ENCODE measurements at regions not wholly inside any gene's neighbourhood (a gene's known extent, or its start where the extent isn't known, plus 50 kb on each side); places are given as distances from the start of the nearest gene placed in this dataset.
"Not testable (repeated sequence)": the region's sequence is repeated elsewhere in the genome, so short reads cannot be mapped to it uniquely, and the experiment has no call there.

- not testable (repeated sequence) for ATAC-seq (ENCODE audit: insufficient read depth, low FRiP score); H3K36me3 ChIP-seq (ENCODE audit: control insufficient read depth in 4 of 4, insufficient read depth in 4 of 4, low read length in 4 of 4); H3K27ac ChIP-seq (ENCODE audit: low read depth in 1 of 2, low read length in 1 of 2); H3K9me3 ChIP-seq (ENCODE audit: control insufficient read depth in 4 of 4, insufficient read depth in 3 of 4, low read length in 3 of 4); H3K4me3 ChIP-seq; H3K9ac ChIP-seq (ENCODE audit: insufficient read depth in 1 of 2, low read length in 2 of 2); H3K4me1 ChIP-seq (ENCODE audit: control insufficient read depth in 5 of 5, insufficient read depth in 5 of 5, low read length in 5 of 5); DNase-seq; H3K27me3 ChIP-seq (ENCODE audit: control insufficient read depth in 3 of 3, insufficient read depth in 3 of 3, low read length in 2 of 3)
- 90 to 91% methylated on average over 2 of the region's 2 CpGs for WGBS, 2 donors
Measured at GRCh38 chr20:30164389-30164788, 1093.1 kb upstream of the DEFB115 start.

GRCh38 chr20:30167540-30167939 is 1089.9 kb upstream of the DEFB115 start:
- Histone ChIP-seq H3K27ac (ENCODE audit: low read depth in 1 of 2, low read length in 1 of 2) (no peak overlapping the region), H3K36me3 (ENCODE audit: control insufficient read depth in 4 of 4, insufficient read depth in 4 of 4, low read length in 4 of 4) (no peaks in the 10 kb centered on the region), H3K27me3 (ENCODE audit: control insufficient read depth in 3 of 3, insufficient read depth in 3 of 3, low read length in 2 of 3) (no peaks in the 10 kb centered on the region), H3K4me1 (ENCODE audit: control insufficient read depth in 5 of 5, insufficient read depth in 5 of 5, low read length in 5 of 5) (no peaks in the 10 kb centered on the region), H3K9ac (ENCODE audit: insufficient read depth in 1 of 2, low read length in 2 of 2) (no peak overlapping the region), H3K4me3 (no peak overlapping the region), H3K9me3 (ENCODE audit: control insufficient read depth in 4 of 4, insufficient read depth in 3 of 4, low read length in 3 of 4) (peaks cover 0 to 10% (median 0%) of the 10 kb centered on the region in 4 donors)
- DNase-seq, result no peak
- WGBS, 2 donors, result 94 to 95% methylated on average over 17 to 22 of the region's 22 CpGs
- TF ChIP-seq CTCF (IDR thresholded peaks at IDR 0.05; ENCODE audit: control extremely low read depth, extremely low read depth), result no peak
- ATAC-seq (ENCODE audit: insufficient read depth, low FRiP score), result no peak

- DNase-seq (no peak), ATAC-seq (ENCODE audit: insufficient read depth, low FRiP score) (no peak)
- WGBS, 2 donors, result 63 to 68% methylated on average over 33 to 50 of the region's 50 CpGs
- H3K9me3 ChIP-seq (ENCODE audit: control insufficient read depth in 4 of 4, insufficient read depth in 3 of 4, low read length in 3 of 4), result peaks cover 0 to 10% (median 3%) of the 10 kb centered on the region in 4 donors
- no peak overlapping the region for H3K27ac ChIP-seq (ENCODE audit: low read depth in 1 of 2, low read length in 1 of 2)
- H3K4me1 ChIP-seq (ENCODE audit: control insufficient read depth in 5 of 5, insufficient read depth in 5 of 5, low read length in 5 of 5), result no peaks in the 10 kb centered on the region
- no peak overlapping the region for H3K9ac ChIP-seq (ENCODE audit: insufficient read depth in 1 of 2, low read length in 2 of 2)
- H3K27me3 ChIP-seq (ENCODE audit: control insufficient read depth in 3 of 3, insufficient read depth in 3 of 3, low read length in 2 of 3), result no peaks in the 10 kb centered on the region
- H3K36me3 ChIP-seq (ENCODE audit: control insufficient read depth in 4 of 4, insufficient read depth in 4 of 4, low read length in 4 of 4), result no peaks in the 10 kb centered on the region
- no peak for TF ChIP-seq CTCF (IDR thresholded peaks at IDR 0.05; ENCODE audit: control extremely low read depth, extremely low read depth)
- H3K4me3 ChIP-seq, result no peak overlapping the region
Measured at GRCh38 chr20:30168025-30168799, 1089.3 kb upstream of the DEFB115 start.

GRCh38 chr20:30168800-30169138 is 1088.7 kb upstream of the DEFB115 start:
- Histone ChIP-seq H3K9me3 (ENCODE audit: control insufficient read depth in 4 of 4, insufficient read depth in 3 of 4, low read length in 3 of 4) (peaks cover 0 to 10% (median 3%) of the 10 kb centered on the region in 4 donors), H3K27me3 (ENCODE audit: control insufficient read depth in 3 of 3, insufficient read depth in 3 of 3, low read length in 2 of 3) (no peaks in the 10 kb centered on the region), H3K27ac (ENCODE audit: low read depth in 1 of 2, low read length in 1 of 2) (no peak overlapping the region), H3K4me3 (no peak overlapping the region), H3K9ac (ENCODE audit: insufficient read depth in 1 of 2, low read length in 2 of 2) (no peak overlapping the region), H3K36me3 (ENCODE audit: control insufficient read depth in 4 of 4, insufficient read depth in 4 of 4, low read length in 4 of 4) (no peaks in the 10 kb centered on the region), H3K4me1 (ENCODE audit: control insufficient read depth in 5 of 5, insufficient read depth in 5 of 5, low read length in 5 of 5) (no peaks in the 10 kb centered on the region)
- ATAC-seq (ENCODE audit: insufficient read depth, low FRiP score), result no peak
- WGBS, 2 donors, result 83 to 88% methylated on average over 11 of the region's 11 CpGs
- no peak for TF ChIP-seq CTCF (IDR thresholded peaks at IDR 0.05; ENCODE audit: control extremely low read depth, extremely low read depth)
- no peak for DNase-seq

Measured in lung (tissue), 11 donors.